Panc1 (cell line): ENCODE measurements at regions not wholly inside any gene's neighbourhood (a gene's known extent, or its start where the extent isn't known, plus 50 kb on each side); places are given as distances from the start of the nearest gene placed in this dataset.
A peak's percentile ranks its signal among the peaks of the same experiment; 100 is the strongest.

Experiments
- ATAC-seq: fragments of 200-7000 bp; cut with Tn5 transposase; 2 replicates; pipeline ENCODE4 v1.9.1; 2020; ENCODE audit warnings: mild to moderate bottlenecking, moderate library complexity
- BruUV-seq: library from RNA; stranded (reverse); fragments of 400-500 nt; replicated peaks from 2 replicates; lab custom pipeline; 2021; lab: Mats Ljungman, UMichigan
- CTCF ChIA-PET: fragments of 300-600 bp; sonication (Branson Sonifier 250); formaldehyde crosslinking; loops from one replicate; lab custom pipeline; 2022; ENCODE audit warnings: antibody characterized with exemption; lab: Charles Lee
- POLR2A ChIA-PET: fragments of 300-600 bp; sonication (Branson Sonifier 250); formaldehyde crosslinking; loops from one replicate; lab custom pipeline; 2022; ENCODE audit warnings: antibody characterized with exemption; lab: Charles Lee
- DNase-seq: peaks from one replicate; pipeline ENCODE4 v3.0.0-alpha.2; 2010; ENCODE audit warnings: low read depth, low spot score
- H3K27ac ChIP-seq: 2 replicates; pipeline ENCODE4 v1.5.1; 2011; ENCODE audit warnings: mild to moderate bottlenecking, low read length, inconsistent platforms
- H3K27me3 ChIP-seq: fragments of 200-500 bp; sonication (Bioruptor generic); 2 replicates; pipeline ENCODE4 v1.6.0; 2014; ENCODE audit warnings: low read length, inconsistent platforms; ENCODE audit not compliant: control insufficient read depth, insufficient read depth
- H3K36me3 ChIP-seq: fragments of 200-500 bp; sonication (Bioruptor generic); 2 replicates; pipeline ENCODE4 v1.5.1; 2014; ENCODE audit warnings: inconsistent platforms, mild to moderate bottlenecking, low read length, moderate library complexity; ENCODE audit not compliant: control insufficient read depth, insufficient read depth
- H3K4me1 ChIP-seq: 2 replicates; pipeline ENCODE4 v1.5.1; 2011; ENCODE audit warnings: inconsistent platforms, mild to moderate bottlenecking, low read length, moderate library complexity; ENCODE audit not compliant: control insufficient read depth, insufficient read depth
- H3K4me3 ChIP-seq, 2 experiments: 2 replicates each; pipeline ENCODE4 v1.5.1; 2011 to 2012; ENCODE audit warnings: low read depth in 2 of 2, low read length in 2 of 2, mild to moderate bottlenecking in 2 of 2, inconsistent platforms in 1 of 2, moderate library complexity in 1 of 2
- H3K9me3 ChIP-seq: fragments of 200-500 bp; sonication (Bioruptor generic); 2 replicates; pipeline ENCODE4 v1.5.1; 2014; ENCODE audit warnings: low read depth, mild to moderate bottlenecking, inconsistent platforms, low read length, moderate library complexity; ENCODE audit not compliant: control insufficient read depth, insufficient read depth
- CTCF ChIP-seq: fragments of 450-650 bp; IDR thresholded peaks from 2 replicates; pipeline ENCODE4 v1.5.1; 2017; ENCODE audit warnings: mild to moderate bottlenecking
- POLR2AphosphoS5 ChIP-seq: IDR thresholded peaks from 2 replicates; pipeline ENCODE4 v1.6.1; 2012; ENCODE audit warnings: mild to moderate bottlenecking, low read depth, low read length, moderate library complexity
- REST ChIP-seq, 2 experiments: IDR thresholded peaks; 2 replicates each; pipeline ENCODE4 v1.6.1; 2011 to 2012; ENCODE audit warnings: low read depth in 2 of 2, control low read depth in 1 of 2, low read length in 1 of 2, mild to moderate bottlenecking in 1 of 2, moderate library complexity in 1 of 2; ENCODE audit not compliant: insufficient read depth in 1 of 2
- SIN3A ChIP-seq: IDR thresholded peaks from 2 replicates; pipeline ENCODE4 v1.6.1; 2012; ENCODE audit warnings: low read depth, mild to moderate bottlenecking, low read length, moderate library complexity, borderline replicate concordance; ENCODE audit not compliant: insufficient read depth
- TCF7L2 ChIP-seq: IDR thresholded peaks from 2 replicates; pipeline ENCODE4 v1.6.1; 2011; ENCODE audit warnings: mild to moderate bottlenecking, low read depth, low read length, inconsistent platforms
- in situ Hi-C: cut with HindIII; loops from 2 replicates; pipeline ENCODE4 v1.10.0; 2016; ENCODE audit warnings: low sequenced_read_pairs, low pct_unique_long_range_greater_than_20kb
- intact Hi-C: fragments of 100-400 bp; cut with micrococcal nuclease; formaldehyde crosslinking; loops from one replicate; pipeline ENCODE4 v1.10.0; 2022; ENCODE audit not compliant: unreplicated experiment

- 0 out of 2 replicates have a peak, but pooled peaks cover 2% of the 10 kb centered on the region for H3K27me3 ChIP-seq
- no peak for DNase-seq
- H3K4me3 ChIP-seq = no peak overlapping the region
- no peaks in the 10 kb centered on the region for H3K4me1 ChIP-seq
- no peak overlapping the region for H3K27ac ChIP-seq
- in situ Hi-C loops = no loop called here
- ChIA-PET CTCF (no interaction called here), POLR2A (no interaction called here)
- no peaks in the 10 kb centered on the region for H3K9me3 ChIP-seq
- ATAC-seq = 0 out of 2 replicates have a peak, but pooled peaks have one; percentile 48
- no peaks in the 10 kb centered on the region for H3K36me3 ChIP-seq
- TF ChIP-seq TCF7L2 (no peak), CTCF (no peak), POLR2AphosphoS5 (no peak), SIN3A (no peak), REST (IDR thresholded peaks at IDR 0.05; ENCODE audit: insufficient read depth in 1 of 2, low read depth in 2 of 2, low read length in 1 of 2) (no peak)
- no TSS peak for BruUV-seq
- intact Hi-C loops = no loop called here
Measured at GRCh38 chr5:137560420-137560819, 61.3 kb upstream of the SPOCK1 start.
